NCI-H2171 (cell line): ENCODE measurements at regions not wholly inside any gene's neighbourhood (a gene's known extent, or its start where the extent isn't known, plus 50 kb on each side); places are given as distances from the start of the nearest gene placed in this dataset.

Experiments
- DNase-seq: peaks from one replicate; lab custom pipeline; 2025; lab: John Stamatoyannopoulos, UW

DNA sequence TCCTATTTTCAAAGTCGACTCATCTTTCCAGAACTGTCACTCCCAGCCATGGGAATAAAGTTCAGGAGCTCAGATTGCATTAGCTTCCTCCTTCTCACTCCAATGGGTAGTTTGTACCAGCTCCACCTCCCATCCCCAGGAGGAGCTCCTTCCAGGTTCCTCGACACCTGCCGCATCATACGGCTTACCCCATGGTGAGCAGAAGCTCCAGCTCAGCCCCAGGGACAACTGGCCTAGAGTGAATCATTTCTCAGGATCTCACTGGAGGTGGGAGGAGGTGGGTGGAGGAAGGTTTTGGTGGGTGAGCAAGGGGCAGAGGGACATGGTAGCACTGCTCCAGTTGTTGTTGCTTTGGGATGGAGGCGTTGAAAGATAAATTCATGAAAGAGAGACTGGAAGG, 196.3 kb upstream of the PKDCC start:
- no peak for DNase-seq

DNA sequence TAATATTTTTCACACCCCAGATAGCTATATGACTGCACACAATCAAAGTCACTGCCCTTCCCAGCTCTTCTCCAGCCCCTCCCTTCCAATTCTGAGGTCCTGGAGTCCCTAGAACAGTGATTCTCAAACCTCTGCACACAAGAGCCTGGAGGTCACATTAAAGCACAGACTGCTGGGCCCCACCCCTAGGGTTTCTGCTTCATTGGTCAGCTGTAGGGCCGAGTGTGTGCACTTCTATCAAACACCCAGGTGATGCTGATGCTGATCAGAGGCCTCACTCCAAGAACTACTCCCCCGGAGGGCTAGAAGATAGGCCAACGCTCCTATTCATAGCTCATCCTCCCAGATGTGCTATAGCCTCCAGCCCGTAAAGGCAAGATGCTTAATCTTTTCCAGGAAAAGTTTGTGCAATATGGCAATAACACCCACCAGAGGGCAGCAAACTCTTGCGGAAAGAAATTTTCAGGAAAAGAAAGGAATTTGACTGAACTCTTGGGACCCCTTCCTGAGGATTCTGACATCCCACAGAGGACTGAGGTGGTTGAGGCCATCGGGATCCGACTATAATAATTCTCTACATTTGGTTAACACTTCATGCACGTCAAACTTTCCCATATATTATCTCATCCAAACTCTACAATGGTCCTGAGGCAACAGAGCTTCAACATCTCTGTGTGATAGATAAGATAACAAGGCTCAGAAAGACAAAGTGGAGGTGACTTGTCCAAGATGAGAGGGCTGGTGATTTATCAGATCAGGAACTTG, 194.2 kb upstream of the PKDCC start:
- peak; percentile 28 for DNase-seq

DNA sequence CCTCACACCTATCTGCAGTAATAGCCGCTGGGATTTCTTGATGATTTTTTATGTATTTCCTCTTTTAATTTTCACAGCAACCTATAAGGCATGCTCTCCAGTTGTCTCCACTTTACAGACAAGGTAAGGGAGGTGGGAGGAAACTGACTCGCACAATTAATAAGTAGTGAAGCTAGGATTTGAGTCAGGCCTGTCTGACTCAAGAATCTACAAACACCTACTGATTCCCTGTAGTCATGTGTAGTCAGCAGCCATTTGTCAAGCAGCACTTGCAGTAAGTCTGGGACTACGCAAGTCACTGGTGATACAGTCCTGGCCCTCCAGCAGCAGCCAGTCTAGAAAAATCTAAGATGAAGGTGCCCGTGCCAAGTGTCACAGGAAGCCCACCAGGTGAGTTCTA, 193.6 kb upstream of the PKDCC start:
- DNase-seq: no peak

DNA sequence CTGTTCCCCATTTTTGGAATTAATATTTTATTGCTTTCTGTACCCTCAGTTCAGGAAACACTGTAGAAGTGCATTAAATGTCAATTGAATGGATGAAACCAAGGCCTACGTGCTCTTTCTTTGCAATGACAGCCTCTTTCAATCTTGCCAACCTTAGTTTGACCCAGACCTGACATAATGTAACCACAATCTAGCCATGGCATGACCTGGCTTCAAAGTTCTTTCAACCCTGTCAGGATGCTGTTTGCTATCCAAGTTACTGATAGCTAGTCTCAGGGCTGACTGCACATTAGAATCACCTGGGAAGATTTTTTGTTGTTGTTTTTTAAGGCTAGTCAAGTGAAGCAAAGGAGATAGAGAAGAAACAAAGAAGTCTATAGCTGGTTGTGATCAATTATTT, 190.9 kb upstream of the PKDCC start:
- no peak for DNase-seq

DNA sequence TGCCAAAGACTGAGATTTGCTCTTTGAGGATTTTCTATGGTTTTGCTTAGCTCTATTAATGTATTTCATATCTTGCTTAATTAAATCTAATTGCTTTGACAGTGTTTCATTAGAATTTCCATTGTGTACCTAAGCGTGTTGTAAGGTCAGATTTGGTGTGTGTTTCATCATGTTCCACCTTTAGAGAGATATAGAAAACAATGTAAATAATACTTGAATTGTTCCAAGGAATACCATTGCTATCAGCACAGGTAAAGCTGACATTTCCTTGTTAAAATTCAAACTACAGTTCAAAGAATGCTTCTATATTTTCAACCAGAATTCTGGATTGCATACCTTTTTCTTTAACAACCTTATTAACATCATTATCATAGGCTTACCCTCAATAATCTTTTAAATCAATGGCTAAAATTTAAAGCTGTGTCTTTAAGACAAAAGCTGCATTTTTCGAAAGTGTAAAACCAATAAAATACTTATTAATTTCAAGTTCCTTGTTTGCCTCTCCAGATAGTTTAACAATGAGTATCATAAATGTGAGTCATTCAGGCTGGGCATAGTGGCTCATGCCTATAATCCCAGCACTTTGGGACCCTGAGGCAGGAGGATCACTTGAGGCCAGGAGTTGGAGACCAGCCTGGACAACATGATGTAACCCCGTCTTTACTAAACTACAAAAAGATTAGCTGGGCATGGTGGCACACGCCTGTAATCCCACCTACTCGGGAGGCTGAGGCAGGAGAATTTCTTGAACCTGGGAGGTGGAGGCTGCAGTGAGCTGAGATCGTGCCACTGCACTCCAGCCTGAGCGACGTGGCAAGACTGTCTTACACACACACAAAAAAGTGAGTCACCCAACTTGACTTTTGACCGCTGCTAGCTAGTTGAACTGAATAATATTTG, 188.0 kb upstream of the PKDCC start:
- no peak for DNase-seq

DNA sequence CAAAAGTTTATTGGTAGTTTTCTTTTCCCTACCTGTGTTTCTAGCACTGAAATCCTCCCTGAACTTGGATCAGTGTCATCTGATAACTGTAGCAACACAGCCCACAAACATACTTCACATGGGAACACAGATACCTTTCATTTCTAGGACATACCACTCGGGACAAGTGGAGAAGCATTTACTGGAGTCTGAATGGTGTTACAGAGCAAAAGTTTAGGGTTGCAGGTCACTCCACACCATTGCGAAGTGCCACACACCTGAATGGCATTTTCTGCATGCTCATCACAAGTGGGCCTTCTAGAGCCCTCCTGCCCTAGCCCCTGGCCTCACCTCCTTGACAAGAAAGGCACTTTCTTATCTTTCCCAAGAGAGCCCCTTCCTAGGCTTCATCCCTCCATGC, 184.8 kb upstream of the PKDCC start:
- no peak for DNase-seq

DNA sequence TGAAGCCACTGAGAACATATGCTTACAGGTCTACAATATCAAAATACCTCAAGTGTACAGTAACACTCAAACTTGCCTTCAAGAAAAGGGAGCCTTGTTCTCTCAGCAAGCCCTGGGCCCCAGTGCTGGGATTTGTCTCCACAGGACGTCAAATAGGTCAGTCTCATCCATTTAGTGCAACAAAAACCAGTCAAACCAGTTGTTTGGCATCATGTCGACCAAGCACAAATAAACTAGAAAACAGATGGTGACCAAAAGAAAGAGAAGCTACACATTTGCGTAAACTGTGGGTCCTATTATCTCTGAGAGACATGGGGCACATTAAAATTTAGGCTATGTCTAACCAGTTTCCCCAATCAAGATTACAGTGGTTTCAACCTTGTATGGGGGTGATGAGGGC, 182.6 kb upstream of the PKDCC start:
- no peak for DNase-seq

DNA sequence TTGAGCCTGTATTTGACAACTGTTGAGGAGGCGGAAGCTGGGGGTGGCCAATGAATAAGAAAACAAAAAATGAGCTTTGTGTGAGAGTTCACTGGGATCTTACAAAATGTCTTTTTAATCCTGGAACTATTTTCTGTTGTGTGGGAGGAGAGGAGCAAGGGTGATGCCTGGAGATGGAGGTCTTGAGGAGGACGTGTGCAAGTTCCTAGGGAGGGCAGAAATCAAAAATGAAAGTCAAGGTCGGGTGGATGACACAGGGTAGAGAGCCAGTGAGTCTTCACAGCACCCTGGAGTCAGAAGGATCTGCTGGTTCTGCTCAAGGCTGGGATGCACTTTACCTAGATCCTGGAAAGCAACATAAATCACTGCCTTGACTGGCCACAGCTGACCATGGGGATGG, 180.3 kb upstream of the PKDCC start:
- no peak for DNase-seq

DNA sequence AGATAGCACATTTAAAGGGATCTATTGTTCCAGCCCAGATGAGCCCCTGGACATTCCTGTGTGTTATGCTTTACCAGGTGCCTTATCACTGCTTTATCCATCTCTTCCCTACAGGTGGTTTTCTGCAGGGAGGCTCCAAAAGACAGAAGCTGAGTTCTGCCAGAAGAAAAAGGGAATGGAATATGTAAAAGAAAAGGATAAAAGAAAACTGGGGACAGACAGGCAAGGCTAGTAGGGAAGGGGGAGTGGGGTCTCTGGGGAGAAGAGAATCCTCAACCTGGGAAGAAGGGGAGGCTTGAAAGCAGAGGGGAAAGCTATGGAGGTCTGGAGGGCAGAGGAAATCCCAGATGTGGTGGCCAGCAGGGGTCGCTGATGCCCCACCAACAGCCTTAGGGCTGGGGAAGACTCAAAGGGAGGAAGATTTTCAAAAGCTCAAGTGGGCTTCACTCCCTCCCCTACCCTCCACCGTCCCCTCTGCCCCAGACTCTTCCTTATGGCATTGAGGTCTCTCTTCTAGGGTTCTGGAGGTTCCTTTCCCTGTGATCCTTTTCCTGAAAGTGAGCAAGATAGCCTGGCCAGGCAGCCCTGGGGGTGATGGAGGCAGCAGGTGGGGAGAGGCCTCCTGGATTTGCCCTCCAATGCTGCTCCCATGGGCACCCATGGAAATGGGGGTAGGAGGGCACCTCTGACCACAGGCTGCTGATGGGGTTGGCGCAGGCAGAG, 178.1 kb upstream of the PKDCC start:
- DNase-seq: peak; percentile 13

DNA sequence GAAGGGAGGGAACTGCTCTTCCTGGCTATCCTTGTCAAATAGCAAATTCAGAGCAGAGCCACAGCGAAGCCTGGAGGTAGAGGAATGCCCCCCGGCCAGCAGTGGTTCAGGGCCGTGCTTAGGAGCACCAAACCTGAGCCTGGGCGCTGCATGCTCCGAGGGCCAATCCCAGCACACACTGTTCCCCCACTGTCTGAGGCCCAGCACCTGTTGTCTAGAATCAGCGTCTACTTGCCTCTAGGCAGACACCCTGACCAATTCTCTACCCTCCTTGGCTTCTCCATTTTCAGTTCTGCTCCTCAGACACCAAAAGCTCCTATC, 177.6 kb upstream of the PKDCC start:
- no peak for DNase-seq

DNA sequence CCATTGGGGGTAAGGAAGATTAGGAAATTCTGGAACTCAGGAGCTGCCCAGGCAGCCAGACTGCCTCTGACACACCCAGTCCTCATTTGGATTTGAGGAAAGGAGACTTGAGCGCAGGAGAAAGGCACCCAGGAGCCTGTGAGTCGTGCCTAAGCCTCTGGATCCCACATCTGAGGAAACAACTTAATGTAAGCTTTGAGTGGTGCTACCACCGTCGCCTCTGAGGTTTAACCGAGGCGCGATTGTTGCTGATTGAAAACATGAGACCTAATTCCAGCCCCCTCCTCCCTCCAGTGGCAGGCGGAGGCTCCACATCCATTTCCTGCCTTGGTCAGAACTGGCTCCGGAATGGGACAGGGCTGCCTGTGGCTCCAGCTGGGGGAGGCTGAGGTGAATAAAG, 176.7 kb upstream of the PKDCC start:
- no peak for DNase-seq

DNA sequence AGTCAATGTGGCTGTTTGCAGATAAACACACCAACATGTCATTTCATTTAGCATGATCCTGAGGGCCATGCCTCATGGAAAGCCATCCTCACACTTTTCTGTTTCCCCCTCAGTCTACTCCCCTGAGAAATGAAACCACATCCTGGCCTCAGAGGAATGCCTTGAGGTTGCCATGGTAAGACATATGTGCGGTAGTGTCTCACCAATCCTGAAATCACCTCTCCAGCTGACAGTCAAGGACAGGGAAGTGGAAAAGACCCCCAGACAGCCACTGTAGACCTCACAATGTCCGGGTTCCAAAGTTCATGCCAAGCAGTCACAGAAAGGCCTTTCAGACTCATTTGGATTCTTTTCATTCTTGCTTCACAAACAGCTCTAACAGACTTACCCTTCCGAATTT, 175.2 kb upstream of the PKDCC start:
- DNase-seq: no peak

DNA sequence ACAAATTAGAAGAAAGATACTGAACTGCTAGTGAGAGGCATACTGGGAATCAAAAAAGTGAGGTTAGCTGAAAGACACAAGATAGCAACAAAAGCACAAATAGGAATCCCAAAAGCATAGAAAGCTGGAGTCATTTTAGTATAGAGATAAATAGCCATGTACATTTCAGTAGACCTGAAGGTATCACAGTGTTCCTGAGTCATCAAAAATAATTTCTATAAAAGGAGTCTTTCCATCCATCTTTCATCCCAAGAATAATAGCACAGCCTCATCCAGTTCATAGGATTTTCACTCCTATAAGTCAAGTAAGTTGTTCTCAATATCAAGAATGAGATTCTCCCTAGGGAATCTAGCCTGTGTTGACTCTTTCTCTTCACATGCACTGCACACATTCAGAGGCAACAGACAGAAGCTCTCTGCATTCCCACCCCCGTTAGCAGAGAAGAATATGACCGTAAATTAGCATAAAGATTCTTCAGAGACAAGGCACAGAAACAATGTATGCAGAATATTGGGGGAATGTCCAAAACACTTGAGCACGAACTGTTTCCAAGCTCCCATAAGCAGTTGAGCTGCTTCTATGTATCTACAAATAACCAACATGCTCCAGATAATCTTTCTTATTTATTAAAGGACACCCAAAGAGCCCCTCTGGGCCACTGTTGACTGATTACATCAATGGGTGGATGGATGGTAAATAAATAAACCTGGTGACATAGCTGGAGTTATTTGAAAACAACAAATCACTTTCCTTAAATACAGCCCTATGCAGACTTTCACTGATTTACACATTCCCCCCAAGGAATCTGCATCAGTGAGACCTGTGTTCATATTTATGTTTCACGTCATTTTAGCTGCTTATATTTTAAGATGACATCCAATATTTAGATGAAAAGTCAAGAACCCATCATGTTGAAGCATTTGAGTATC, 174.5 kb upstream of the PKDCC start:
- peak; percentile 12 for DNase-seq

DNA sequence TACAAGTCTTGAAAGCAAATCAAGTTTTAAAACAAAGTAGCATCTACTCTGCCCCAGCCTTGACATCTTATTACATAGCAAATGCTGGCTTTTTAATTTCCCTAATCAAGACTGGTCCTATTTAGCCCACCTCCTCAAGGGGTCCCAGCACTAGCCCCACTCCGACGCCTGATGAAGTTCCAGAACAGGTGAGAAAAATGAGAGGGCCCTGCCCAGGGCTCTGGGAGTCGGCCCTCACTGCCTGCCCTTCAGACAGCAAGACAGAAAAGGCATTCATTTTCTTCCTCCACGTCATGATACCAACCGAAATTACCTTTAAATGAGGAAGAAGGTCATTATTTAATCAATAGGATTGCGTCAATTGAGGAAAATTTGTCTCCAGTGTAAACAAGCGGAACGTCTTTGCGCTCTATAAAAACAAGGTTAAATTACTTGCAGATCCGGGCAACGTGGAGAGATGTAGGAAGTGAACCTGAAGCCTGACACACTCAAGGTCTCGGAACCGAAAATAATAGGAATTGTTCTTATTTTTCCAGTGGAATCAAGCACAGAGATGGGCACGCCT, 170.6 kb upstream of the PKDCC start:
- no peak for DNase-seq

DNA sequence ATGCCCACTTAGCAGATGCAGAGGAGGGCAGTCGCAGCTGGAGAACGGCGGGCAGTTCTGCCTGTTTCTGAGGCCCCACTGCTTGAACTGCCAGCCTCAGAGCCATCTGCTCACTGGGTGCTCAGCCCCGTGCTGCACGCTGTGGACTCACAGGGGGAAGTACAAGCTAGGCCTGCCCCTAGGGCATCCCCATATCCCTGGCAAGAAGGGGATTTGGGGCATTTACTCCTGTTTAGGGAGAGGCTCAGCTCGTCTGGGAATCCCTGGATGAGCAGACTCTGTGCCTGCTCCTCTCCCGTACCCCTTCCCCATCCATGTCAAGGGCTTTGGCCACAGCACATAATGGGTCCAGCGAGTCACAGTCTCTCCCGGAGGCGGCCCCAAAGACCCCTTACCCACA, 169.8 kb upstream of the PKDCC start:
- DNase-seq: no peak

DNA sequence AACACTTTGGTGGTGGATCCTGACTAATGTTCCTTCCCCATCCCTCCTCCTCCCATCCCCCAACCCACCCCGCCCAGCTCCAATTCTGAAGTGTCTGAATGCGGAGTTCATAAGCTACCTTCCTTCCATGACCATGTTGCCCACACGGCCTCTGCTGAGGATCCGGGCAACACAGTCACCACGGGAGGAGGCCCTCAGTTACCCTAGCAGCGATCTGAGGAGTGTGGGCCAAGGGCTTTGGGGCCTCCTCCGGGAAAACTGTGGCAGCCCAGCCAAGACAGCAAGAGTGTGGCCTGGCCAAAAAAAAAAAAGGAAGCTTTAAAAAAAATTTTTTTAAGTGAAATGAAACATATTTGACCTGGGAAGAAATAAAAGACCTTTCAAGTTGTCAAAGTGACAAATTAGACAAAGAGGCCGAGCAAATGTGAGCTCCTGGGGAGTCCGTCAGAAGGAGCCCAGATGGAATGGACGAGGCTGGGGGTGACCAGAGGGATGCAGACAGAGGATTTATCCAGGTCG, 169.0 kb upstream of the PKDCC start:
- no peak for DNase-seq

DNA sequence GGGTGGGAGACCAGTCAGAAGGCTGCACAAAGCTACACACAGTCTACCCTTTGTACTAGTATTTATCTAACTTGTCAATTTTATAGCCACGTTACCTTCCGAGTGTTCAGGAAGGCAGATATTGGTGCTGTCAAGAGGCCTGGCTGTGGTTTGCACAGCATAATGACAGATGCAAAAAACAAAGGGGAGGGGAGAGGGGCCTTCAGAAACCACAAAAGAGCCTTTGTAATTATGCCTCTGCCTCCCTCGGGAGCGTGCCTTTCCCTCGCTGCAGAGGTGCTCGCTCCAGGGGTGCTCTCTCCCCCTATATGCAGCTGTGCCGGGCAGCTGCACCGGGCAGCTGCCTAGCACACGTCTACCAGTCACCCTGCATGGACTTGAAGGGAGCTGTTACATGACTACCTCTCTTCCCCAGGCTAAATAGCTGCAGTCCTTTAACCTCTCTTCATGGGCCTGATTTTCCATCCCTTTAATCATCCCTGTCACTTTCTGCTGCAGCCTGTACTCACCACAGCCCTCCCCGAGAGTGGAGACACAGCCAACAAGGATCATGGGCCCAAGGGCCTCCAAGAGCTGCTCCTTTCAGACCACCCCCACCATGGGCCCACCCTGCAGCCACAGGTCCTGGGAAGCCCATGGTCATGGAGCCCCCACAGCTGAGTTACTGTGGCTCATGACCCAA, 168.4 kb upstream of the PKDCC start:
- DNase-seq: peak; percentile 59

DNA sequence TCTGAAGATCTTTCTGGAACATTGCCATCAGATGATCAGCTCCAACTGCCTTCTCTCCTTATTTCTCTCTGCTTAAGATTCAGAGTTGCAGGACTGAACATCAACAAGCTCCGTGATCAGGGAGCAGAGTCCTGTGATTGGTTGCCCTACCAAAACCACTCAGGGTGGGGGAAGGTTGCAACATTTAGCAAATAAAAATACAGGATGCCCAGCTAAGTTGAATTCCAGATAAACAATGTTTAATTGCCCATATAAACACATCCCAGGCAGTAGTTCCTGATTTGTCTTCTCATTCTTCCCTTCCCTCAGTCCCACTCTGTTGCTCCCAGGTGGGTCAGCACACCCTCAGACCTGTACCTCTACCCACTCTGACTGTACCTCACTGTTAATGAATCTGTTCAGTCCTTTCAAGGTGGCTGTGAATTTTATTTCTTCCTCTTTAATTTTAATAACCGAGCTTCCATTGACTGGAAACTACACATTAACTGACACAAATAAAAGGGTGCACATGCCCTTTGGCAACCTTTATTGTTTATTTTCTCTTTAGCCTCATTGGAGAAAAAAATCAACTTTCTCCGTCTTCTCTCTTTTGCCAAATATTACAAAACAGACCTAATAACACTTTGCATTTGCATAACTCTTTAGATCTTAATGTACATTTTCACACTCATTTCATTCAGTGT, 167.1 kb upstream of the PKDCC start:
- DNase-seq: no peak

DNA sequence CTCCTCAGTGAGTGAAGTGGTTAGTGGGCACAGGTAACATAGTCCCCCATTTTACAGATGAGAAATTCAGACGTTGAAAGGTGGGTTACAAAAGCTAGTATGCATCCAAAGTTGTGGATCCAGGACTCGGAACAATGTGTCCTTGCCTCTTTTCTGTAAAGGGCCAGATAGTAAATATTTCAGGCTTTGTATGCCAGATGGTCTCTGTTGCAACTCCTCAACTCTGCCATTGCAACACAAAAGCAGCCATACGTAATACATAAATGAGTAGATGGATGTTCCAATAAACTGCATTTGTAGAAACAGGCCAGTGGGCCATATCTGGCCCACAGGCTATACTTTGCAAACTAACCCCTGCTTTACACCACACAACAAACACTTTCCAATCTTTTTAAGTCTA, 166.6 kb upstream of the PKDCC start:
- no peak for DNase-seq

DNA sequence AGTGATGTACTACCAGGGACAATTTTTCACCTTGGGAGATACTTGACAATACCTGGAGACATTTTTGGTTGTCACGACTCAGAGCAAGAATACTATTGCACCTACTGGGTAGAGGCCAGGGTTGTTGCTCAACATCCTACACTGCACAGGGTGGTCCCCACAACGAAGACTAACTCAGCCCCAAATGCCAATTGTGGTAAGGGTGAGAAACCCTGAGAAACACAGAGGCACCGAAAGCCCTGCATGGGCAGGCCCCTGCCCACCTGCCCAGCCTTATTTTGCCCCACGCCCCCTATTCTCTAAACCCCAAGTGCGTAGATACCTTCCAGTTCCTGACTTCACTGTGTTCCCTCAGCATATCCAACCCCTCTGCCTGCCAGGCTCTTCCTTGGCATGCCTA, 163.1 kb upstream of the PKDCC start:
- DNase-seq: no peak
